ENCODE measurements at regions not wholly inside any gene's neighbourhood (a gene's known extent, or its start where the extent isn't known, plus 50 kb on each side); places are given as distances from the start of the nearest gene placed in this dataset.

DNA sequence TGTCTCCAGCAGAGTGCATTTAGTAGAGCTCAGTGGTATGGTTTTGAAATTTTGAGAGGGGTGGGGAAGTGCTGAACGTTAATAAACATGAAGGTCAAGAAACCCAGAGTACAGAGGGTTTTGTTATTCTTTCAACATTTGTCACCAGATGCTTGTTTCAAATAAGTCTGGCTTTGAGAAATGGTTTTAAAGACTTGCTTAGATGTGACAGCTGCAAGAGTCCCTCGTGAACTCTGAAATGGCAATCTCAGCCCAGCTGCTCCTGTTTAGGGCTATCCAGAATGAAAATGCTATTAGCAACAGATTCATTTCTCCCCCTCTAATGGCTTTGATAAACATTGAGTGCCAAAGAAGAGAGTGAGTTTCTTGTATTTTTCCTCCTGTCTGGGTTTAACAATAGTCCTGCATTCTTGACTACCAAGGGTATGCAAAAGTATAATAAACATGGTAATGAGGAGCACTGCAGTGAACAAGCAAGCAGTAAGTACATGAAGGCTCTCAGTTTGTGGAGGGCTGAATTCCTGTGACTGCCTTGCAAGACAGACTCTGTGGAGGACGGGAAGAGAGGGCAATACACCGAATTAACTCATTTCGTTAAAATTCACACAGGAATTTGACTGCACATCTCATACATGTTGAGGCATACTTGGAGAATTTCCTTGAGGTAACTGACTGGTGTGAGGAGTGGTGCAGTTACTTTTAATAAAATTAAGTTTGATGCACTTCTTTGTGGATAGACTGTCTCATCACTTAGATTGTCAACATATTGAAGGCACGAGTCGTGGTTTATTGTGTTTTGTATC is 490.9 kb downstream of the REEP3 start:
- no peaks in the 10 kb centered on the region for H3K36me3 ChIP-seq (replicated peaks in 1 of 2; ENCODE audit: control insufficient read depth in 1 of 2, insufficient read depth in 2 of 2, low read length in 2 of 2)
- intact Hi-C loops (cut with micrococcal nuclease; ENCODE audit: unreplicated experiment) (no loop called here), in situ Hi-C loops (cut with HindIII; ENCODE audit: extremely low pct_ligation_motif_present, low pct_unique_long_range_greater_than_20kb) (no loop called here)
- no peaks in the 10 kb centered on the region for H4K20me1 ChIP-seq (ENCODE audit: insufficient read depth, low read length)
- no peaks in the 10 kb centered on the region for H3K9me3 ChIP-seq (ENCODE audit: low read length)
- no peak overlapping the region for H3K4me2 ChIP-seq (ENCODE audit: low read depth, low read length)
- no peaks in the 10 kb centered on the region for H3K4me1 ChIP-seq (ENCODE audit: insufficient read depth, low read length)
- no peaks in the 10 kb centered on the region for H3K79me2 ChIP-seq (ENCODE audit: insufficient read depth, low read length)
- DNase-seq (ENCODE audit: low spot score) (no peak), ATAC-seq (no peak), FAIRE-seq (no peak)
- H3K4me3 ChIP-seq (replicated peaks in 1 of 3; ENCODE audit: insufficient read depth in 1 of 3, low read depth in 2 of 3, low read length in 3 of 3) = no peak overlapping the region
- H3K27me3 ChIP-seq (ENCODE audit: control insufficient read depth in 1 of 2, insufficient read depth in 2 of 2, low read length in 2 of 2) = no peaks in the 10 kb centered on the region; a peak in 1 of 5 replicates
- H3K9ac ChIP-seq (ENCODE audit: insufficient read depth, low read depth, low read length) = no peak overlapping the region
- WGBS (ENCODE audit: low lambda C conversion rate) = 0% methylated on average over 7 of the region's 7 CpGs
- ChIA-PET POLR2A (no interaction called here), CTCF (ENCODE audit: low intra/inter-chr PET ratio, low total read pairs) (no interaction called here)
- no TSS peak for BruUV-seq (replicated peaks)
- H2AFZ ChIP-seq (ENCODE audit: low read length) = no peak overlapping the region
- H3K27ac ChIP-seq (ENCODE audit: extremely low read length, insufficient read depth, low read length) = no peak overlapping the region
- TF ChIP-seq ZNF790 (CRISPR knock-in tag; IDR thresholded peaks at IDR 0.05; ENCODE audit: borderline replicate concordance) (no peak), FOXP4 (CRISPR knock-in tag; IDR thresholded peaks at IDR 0.05) (no peak), ZNF225 (CRISPR knock-in tag; IDR thresholded peaks at IDR 0.05) (no peak), SYNCRIP (IDR thresholded peaks at IDR 0.05; ENCODE audit: insufficient read depth, low read depth, low read length) (no peak), ZNF572 (CRISPR knock-in tag; IDR thresholded peaks at IDR 0.05) (no peak), MAFF (IDR thresholded peaks at IDR 0.05; ENCODE audit: low read depth, low read length) (no peak), ZNF891 (CRISPR knock-in tag; IDR thresholded peaks at IDR 0.05) (no peak), ZNF468 (CRISPR knock-in tag; IDR thresholded peaks at IDR 0.05) (no peak), ZNF75D (CRISPR knock-in tag; IDR thresholded peaks at IDR 0.05; ENCODE audit: borderline replicate concordance) (no peak), ZBTB25 (CRISPR knock-in tag; IDR thresholded peaks at IDR 0.05) (no peak), CBX5 (CRISPR knock-in tag; IDR thresholded peaks at IDR 0.05; ENCODE audit: borderline replicate concordance) (no peak), TSC22D2 (CRISPR knock-in tag; IDR thresholded peaks at IDR 0.05; ENCODE audit: borderline replicate concordance) (no peak), PHF20 (CRISPR knock-in tag; IDR thresholded peaks at IDR 0.05) (no peak)
- TF ChIP-seq, protein P1, sequence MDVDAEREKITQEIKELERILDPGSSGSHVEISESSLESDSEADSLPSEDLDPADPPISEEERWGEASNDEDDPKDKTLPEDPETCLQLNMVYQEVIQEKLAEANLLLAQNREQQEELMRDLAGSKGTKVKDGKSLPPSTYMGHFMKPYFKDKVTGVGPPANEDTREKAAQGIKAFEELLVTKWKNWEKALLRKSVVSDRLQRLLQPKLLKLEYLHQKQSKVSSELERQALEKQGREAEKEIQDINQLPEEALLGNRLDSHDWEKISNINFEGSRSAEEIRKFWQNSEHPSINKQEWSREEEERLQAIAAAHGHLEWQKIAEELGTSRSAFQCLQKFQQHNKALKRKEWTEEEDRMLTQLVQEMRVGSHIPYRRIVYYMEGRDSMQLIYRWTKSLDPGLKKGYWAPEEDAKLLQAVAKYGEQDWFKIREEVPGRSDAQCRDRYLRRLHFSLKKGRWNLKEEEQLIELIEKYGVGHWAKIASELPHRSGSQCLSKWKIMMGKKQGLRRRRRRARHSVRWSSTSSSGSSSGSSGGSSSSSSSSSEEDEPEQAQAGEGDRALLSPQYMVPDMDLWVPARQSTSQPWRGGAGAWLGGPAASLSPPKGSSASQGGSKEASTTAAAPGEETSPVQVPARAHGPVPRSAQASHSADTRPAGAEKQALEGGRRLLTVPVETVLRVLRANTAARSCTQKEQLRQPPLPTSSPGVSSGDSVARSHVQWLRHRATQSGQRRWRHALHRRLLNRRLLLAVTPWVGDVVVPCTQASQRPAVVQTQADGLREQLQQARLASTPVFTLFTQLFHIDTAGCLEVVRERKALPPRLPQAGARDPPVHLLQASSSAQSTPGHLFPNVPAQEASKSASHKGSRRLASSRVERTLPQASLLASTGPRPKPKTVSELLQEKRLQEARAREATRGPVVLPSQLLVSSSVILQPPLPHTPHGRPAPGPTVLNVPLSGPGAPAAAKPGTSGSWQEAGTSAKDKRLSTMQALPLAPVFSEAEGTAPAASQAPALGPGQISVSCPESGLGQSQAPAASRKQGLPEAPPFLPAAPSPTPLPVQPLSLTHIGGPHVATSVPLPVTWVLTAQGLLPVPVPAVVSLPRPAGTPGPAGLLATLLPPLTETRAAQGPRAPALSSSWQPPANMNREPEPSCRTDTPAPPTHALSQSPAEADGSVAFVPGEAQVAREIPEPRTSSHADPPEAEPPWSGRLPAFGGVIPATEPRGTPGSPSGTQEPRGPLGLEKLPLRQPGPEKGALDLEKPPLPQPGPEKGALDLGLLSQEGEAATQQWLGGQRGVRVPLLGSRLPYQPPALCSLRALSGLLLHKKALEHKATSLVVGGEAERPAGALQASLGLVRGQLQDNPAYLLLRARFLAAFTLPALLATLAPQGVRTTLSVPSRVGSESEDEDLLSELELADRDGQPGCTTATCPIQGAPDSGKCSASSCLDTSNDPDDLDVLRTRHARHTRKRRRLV (CRISPR knock-in tag; IDR thresholded peaks at IDR 0.05) = no peak
- TF ChIP-seq, protein P2, sequence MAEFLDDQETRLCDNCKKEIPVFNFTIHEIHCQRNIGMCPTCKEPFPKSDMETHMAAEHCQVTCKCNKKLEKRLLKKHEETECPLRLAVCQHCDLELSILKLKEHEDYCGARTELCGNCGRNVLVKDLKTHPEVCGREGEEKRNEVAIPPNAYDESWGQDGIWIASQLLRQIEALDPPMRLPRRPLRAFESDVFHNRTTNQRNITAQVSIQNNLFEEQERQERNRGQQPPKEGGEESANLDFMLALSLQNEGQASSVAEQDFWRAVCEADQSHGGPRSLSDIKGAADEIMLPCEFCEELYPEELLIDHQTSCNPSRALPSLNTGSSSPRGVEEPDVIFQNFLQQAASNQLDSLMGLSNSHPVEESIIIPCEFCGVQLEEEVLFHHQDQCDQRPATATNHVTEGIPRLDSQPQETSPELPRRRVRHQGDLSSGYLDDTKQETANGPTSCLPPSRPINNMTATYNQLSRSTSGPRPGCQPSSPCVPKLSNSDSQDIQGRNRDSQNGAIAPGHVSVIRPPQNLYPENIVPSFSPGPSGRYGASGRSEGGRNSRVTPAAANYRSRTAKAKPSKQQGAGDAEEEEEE (CRISPR knock-in tag; IDR thresholded peaks at IDR 0.05; ENCODE audit: borderline replicate concordance) = no peak

All from HepG2 (cell line).